NCI-H69 (cell line): ENCODE measurements at regions not wholly inside any gene's neighbourhood (a gene's known extent, or its start where the extent isn't known, plus 50 kb on each side); places are given as distances from the start of the nearest gene placed in this dataset.
"Not testable (repeated sequence)": the region's sequence is repeated elsewhere in the genome, so short reads cannot be mapped to it uniquely, and the experiment has no call there.

Experiments
- DNase-seq: peaks from one replicate; lab custom pipeline; 2025; lab: John Stamatoyannopoulos, UW

- no peak for DNase-seq
Measured at GRCh38 chr15:35992791-35993190, 446.8 kb upstream of the DPH6 start.

GRCh38 chr15:35993196-35993595, 447.2 kb upstream of the DPH6 start:
- DNase-seq, result no peak

- DNase-seq, result no peak
Measured at GRCh38 chr15:35994876-35995275, 448.9 kb upstream of the DPH6 start.

- DNase-seq, result peak; percentile 48
Measured at GRCh38 chr15:35998663-35999602, 453.0 kb upstream of the DPH6 start.

GRCh38 chr15:36004891-36005490, 459.0 kb upstream of the DPH6 start:
- DNase-seq, result peak; percentile 41

GRCh38 chr15:36005542-36005941, 459.6 kb upstream of the DPH6 start:
- no peak for DNase-seq

GRCh38 chr15:36007699-36008098, 461.7 kb upstream of the DPH6 start:
- peak; percentile 20 for DNase-seq

- peak; percentile 28 for DNase-seq
Measured at GRCh38 chr15:36008719-36009118, 462.8 kb upstream of the DPH6 start.

- no peak for DNase-seq
Measured at GRCh38 chr15:36024031-36024688, 478.2 kb upstream of the DPH6 start.

GRCh38 chr15:36026627-36027283, 480.8 kb upstream of the DPH6 start:
- DNase-seq, result no peak

- no peak for DNase-seq
Measured at GRCh38 chr15:36029606-36030210, 483.7 kb upstream of the DPH6 start.

- DNase-seq, result no peak
Measured at GRCh38 chr15:36039996-36040572, 494.1 kb upstream of the DPH6 start.

- DNase-seq, result not testable (repeated sequence)
Measured at GRCh38 chr15:36047018-36047716, 501.2 kb upstream of the DPH6 start.

- DNase-seq, result peak; percentile 68
Measured at GRCh38 chr15:36050899-36051298, 504.9 kb upstream of the DPH6 start.

GRCh38 chr15:36052641-36053040, 506.7 kb upstream of the DPH6 start:
- DNase-seq, result peak; percentile 24

GRCh38 chr15:36053746-36054145, 507.8 kb upstream of the DPH6 start:
- no peak for DNase-seq

- DNase-seq, result no peak
Measured at GRCh38 chr15:36059596-36059995, 513.6 kb upstream of the DPH6 start.

- DNase-seq, result no peak
Measured at GRCh38 chr15:36062357-36062756, 516.4 kb upstream of the DPH6 start.

- peak; percentile 60 for DNase-seq
Measured at GRCh38 chr15:36066757-36067156, 512.7 kb upstream of the CDIN1 start.

GRCh38 chr15:36067483-36068274, 511.7 kb upstream of the CDIN1 start:
- DNase-seq, result no peak
